Nephron progenitor cell (in vitro differentiated cells): ENCODE measurements at regions not wholly inside any gene's neighbourhood (a gene's known extent, or its start where the extent isn't known, plus 50 kb on each side); places are given as distances from the start of the nearest gene placed in this dataset.
A peak's percentile ranks its signal among the peaks of the same experiment; 100 is the strongest.

Source experiments
- DNase-seq: peaks from one replicate; pipeline ENCODE4 v3.0.0; 2021
- H3K27ac Mint-ChIP-seq: 2 replicates; pipeline ENCODE4 v1.8.0; 2021; ENCODE audit warnings: mild to moderate bottlenecking, moderate library complexity, mixed read lengths
- H3K27me3 Mint-ChIP-seq: 2 replicates; pipeline ENCODE4 v1.8.0; 2021; ENCODE audit warnings: mild to moderate bottlenecking, low read depth, mixed read lengths; ENCODE audit not compliant: poor library complexity
- H3K36me3 Mint-ChIP-seq: 2 replicates; pipeline ENCODE4 v1.8.0; 2021; ENCODE audit warnings: low read depth, mixed read lengths
- H3K4me1 Mint-ChIP-seq: 2 replicates; pipeline ENCODE4 v1.8.0; 2021; ENCODE audit warnings: mixed read lengths
- H3K4me3 Mint-ChIP-seq: 2 replicates; pipeline ENCODE4 v1.8.0; 2021; ENCODE audit warnings: mild to moderate bottlenecking, moderate library complexity, mixed read lengths
- H3K9me3 Mint-ChIP-seq: 2 replicates; pipeline ENCODE4 v1.8.0; 2021; ENCODE audit warnings: mild to moderate bottlenecking, moderate library complexity, mixed read lengths
- TF ChIP-seq, protein P1 (sequence below): fragments of 200-600 bp; sonication (generic); IDR thresholded peaks from 2 replicates; pipeline ENCODE4 v1.5.0; 2021; ENCODE audit warnings: antibody characterized with exemption

- Mint-ChIP-seq H3K4me1 (peaks cover 11% of the 10 kb centered on the region), H3K9me3 (no peaks in the 10 kb centered on the region), H3K36me3 (peaks cover 16% of the 10 kb centered on the region), H3K27ac (no peak overlapping the region), H3K27me3 (peaks cover 3% of the 10 kb centered on the region), H3K4me3 (no peak overlapping the region)
- TF ChIP-seq, protein P1, sequence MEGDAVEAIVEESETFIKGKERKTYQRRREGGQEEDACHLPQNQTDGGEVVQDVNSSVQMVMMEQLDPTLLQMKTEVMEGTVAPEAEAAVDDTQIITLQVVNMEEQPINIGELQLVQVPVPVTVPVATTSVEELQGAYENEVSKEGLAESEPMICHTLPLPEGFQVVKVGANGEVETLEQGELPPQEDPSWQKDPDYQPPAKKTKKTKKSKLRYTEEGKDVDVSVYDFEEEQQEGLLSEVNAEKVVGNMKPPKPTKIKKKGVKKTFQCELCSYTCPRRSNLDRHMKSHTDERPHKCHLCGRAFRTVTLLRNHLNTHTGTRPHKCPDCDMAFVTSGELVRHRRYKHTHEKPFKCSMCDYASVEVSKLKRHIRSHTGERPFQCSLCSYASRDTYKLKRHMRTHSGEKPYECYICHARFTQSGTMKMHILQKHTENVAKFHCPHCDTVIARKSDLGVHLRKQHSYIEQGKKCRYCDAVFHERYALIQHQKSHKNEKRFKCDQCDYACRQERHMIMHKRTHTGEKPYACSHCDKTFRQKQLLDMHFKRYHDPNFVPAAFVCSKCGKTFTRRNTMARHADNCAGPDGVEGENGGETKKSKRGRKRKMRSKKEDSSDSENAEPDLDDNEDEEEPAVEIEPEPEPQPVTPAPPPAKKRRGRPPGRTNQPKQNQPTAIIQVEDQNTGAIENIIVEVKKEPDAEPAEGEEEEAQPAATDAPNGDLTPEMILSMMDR = no peak
- no peak for DNase-seq
These were observed 231.2 kb upstream of the MTNR1B start for GRCh38 chr11:92738276-92738675.

DNA sequence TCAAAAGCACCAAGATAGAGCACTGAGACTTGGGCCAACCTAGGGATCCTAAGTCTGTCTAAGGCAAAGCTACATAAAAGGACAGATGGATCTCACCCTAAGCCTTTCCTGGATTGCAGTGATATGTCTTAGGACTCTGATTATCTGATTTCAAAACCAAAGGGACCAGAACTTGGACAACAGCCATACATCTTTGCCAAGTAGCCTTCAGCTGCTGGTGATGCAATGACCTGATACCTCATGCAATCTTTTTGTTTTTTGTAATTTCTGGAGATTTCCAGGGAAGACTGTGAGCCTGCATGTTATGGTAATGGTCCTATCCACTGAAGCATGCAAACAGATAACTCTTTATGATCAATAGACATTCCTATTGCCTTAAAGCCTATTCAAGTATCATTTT, 230.4 kb upstream of the MTNR1B start:
- Mint-ChIP-seq H3K9me3 (no peaks in the 10 kb centered on the region), H3K4me3 (no peak overlapping the region), H3K27me3 (no peaks in the 10 kb centered on the region), H3K36me3 (peaks cover 21% of the 10 kb centered on the region), H3K27ac (no peak overlapping the region), H3K4me1 (peaks cover 11% of the 10 kb centered on the region)
- TF ChIP-seq, protein P1 = no peak
- DNase-seq = no peak

DNA sequence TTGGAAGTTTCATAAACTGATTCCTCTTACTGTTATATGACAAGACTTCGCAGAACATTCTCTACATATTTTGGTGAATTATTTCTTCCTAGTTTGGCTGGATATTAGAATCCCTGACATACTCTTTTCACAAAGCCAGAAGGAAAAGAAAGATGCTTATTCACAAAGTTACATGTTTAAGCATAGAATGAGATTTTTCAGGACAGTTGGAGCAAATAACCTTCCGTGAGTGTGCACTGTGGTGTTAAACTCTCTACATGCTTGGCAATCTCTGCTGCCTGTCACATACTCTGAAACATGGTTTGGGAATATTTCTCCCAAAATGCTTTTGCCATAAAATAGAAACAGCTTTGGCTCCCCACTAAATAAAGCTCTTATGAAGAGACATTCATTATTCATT, 230.0 kb upstream of the MTNR1B start:
- Mint-ChIP-seq H3K36me3 (peaks cover 21% of the 10 kb centered on the region), H3K4me3 (no peak overlapping the region), H3K9me3 (no peaks in the 10 kb centered on the region), H3K4me1 (peaks cover 11% of the 10 kb centered on the region), H3K27me3 (no peaks in the 10 kb centered on the region), H3K27ac (no peak overlapping the region)
- TF ChIP-seq, protein P1 = no peak
- DNase-seq = no peak

DNA sequence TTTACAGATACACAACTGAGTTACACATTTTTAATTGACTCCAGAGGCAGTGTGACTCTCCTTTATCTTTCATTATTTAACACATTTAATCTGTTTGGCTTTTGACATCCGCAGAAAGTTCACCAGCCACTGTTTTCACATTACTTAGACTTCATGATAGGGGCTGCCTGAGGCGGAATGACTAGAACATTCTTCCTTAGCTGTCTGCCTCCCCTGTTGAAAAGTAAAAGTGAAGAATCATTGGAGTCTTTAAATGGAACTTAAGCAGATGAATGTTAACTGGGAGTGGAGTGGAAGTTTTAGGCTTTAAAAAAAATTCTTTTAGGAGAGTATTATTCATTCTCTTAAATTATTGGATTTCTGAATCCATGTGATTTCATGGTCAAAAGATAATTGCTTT, 229.2 kb upstream of the MTNR1B start:
- H3K27me3 Mint-ChIP-seq = no peaks in the 10 kb centered on the region
- no peak for DNase-seq
- H3K4me3 Mint-ChIP-seq = no peak overlapping the region
- H3K27ac Mint-ChIP-seq = no peak overlapping the region
- H3K9me3 Mint-ChIP-seq = peaks cover 3% of the 10 kb centered on the region
- TF ChIP-seq, protein P1 = no peak
- H3K36me3 Mint-ChIP-seq = peaks cover 25% of the 10 kb centered on the region
- peaks cover 11% of the 10 kb centered on the region for H3K4me1 Mint-ChIP-seq

GRCh38 chr11:92744929-92745585, 224.4 kb upstream of the MTNR1B start:
- Mint-ChIP-seq H3K27ac (peak overlapping the region; percentile 8), H3K9me3 (peaks cover 31% of the 10 kb centered on the region), H3K36me3 (peaks cover 56% of the 10 kb centered on the region), H3K4me1 (peaks cover 3% of the 10 kb centered on the region), H3K27me3 (no peaks in the 10 kb centered on the region), H3K4me3 (no peak overlapping the region)
- TF ChIP-seq, protein P1 = no peak
- DNase-seq = no peak

DNA sequence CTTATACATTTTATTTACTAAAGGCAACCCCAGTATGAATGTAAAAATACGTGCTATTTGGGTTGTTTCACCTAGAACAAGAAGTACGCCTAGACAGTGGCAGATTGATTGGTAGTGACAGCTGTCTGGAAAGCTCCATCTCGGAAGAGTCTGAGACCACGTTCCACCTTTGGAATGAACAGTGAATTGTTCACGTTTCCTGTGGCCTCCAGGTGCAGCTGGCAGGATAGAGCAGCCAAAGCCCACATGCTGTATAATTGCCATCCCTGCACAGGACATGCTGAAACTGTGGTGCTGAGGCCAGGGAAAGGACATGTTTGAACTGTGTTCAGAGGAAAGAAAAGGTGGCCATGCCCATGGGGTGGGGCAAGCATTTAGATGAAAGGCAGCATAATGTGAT, 218.7 kb upstream of the MTNR1B start:
- H3K27ac Mint-ChIP-seq = no peak overlapping the region
- peaks cover 21% of the 10 kb centered on the region for H3K4me1 Mint-ChIP-seq
- peaks cover 7% of the 10 kb centered on the region for H3K27me3 Mint-ChIP-seq
- TF ChIP-seq, protein P1 = no peak
- DNase-seq = no peak
- no peak overlapping the region for H3K4me3 Mint-ChIP-seq
- peaks cover 31% of the 10 kb centered on the region for H3K9me3 Mint-ChIP-seq
- peaks cover 49% of the 10 kb centered on the region for H3K36me3 Mint-ChIP-seq
